K562 (cell line): ENCODE measurements at regions not wholly inside any gene's neighbourhood (a gene's known extent, or its start where the extent isn't known, plus 50 kb on each side); places are given as distances from the start of the nearest gene placed in this dataset.

Experiments
- ATAC-seq: fragments of 200-7000 bp; cut with Tn5 transposase; 3 replicates; pipeline ENCODE4 v1.9.1; 2020; ENCODE audit warnings: moderate library complexity
- BruUV-seq: library from RNA; stranded (reverse); fragments of 400-500 nt; replicated peaks from 2 replicates; lab custom pipeline; 2021; lab: Mats Ljungman, UMichigan
- CTCF ChIA-PET: fragments of 300-600 bp; formaldehyde crosslinking; extraction: SDS; loops from one replicate; lab custom pipeline; 2021; ENCODE audit warnings: low intra/inter-chr PET ratio; lab: Yijun Ruan, JAX
- POLR2A ChIA-PET: fragments of 300-600, 350-650 bp; sonication (Branson Sonifier 250); formaldehyde crosslinking; extraction: SDS; loops from one replicate; lab custom pipeline; 2021; ENCODE audit warnings: antibody characterized with exemption, inconsistent platforms; lab: Yijun Ruan, JAX
- DNase-seq, 4 experiments: peaks; one replicate each; pipeline versions ENCODE4 v3.0.0 to v3.0.0-alpha.2; 2011 to 2018; ENCODE audit warnings: low spot score in 3 of 4, mixed read lengths in 3 of 4; ENCODE audit errors: extremely low read depth in 1 of 4
- FAIRE-seq: peaks from 2 replicates; lab custom pipeline; 2011; peaks lifted over from hg19 to GRCh38; lab: Jason Lieb, UNC
- H2AFZ ChIP-seq: 2 replicates; pipeline ENCODE4 v1.6.0; 2011; ENCODE audit warnings: low read depth, low read length, control low read depth, inconsistent platforms
- H3K27ac ChIP-seq: fragments of 200-600 bp; 3 replicates; pipeline ENCODE4 v1.8.0; 2011; ENCODE audit warnings: low read depth, mild to moderate bottlenecking, control low read depth, inconsistent platforms, low read length, moderate library complexity, mixed read lengths; ENCODE audit errors: extremely low read depth
- H3K27me3 ChIP-seq, 2 experiments: fragments of 300-600 bp in 1 of 2; 2 replicates in 1 of 2; 3 replicates in 1 of 2; pipeline versions ENCODE4 v1.6.0 to v1.8.0; 2011; ENCODE audit warnings: inconsistent platforms in 2 of 2, low read length in 2 of 2, mild to moderate bottlenecking in 1 of 2, mixed read lengths in 1 of 2, moderate library complexity in 1 of 2; ENCODE audit not compliant: control insufficient read depth in 2 of 2, insufficient read depth in 2 of 2
- H3K36me3 ChIP-seq: fragments of 300-600 bp; 3 replicates; pipeline ENCODE4 v1.8.0; 2011; ENCODE audit warnings: mild to moderate bottlenecking, low read length, inconsistent platforms; ENCODE audit not compliant: control insufficient read depth, insufficient read depth
- H3K4me1 ChIP-seq, 2 experiments: fragments of 200-600 bp in 1 of 2; replicated peaks in 1 of 2; 2 replicates in 1 of 2; 3 replicates in 1 of 2; pipeline versions ENCODE4 v1.5.1 to v1.8.0; 2011; ENCODE audit warnings: inconsistent platforms in 2 of 2, low read length in 2 of 2, mild to moderate bottlenecking in 1 of 2, mixed read lengths in 1 of 2, moderate library complexity in 1 of 2; ENCODE audit not compliant: control insufficient read depth in 2 of 2, insufficient read depth in 2 of 2
- H3K4me2 ChIP-seq: 2 replicates; pipeline ENCODE4 v1.6.1; 2011; ENCODE audit warnings: low read length, control low read depth, inconsistent platforms, mixed read lengths; ENCODE audit not compliant: insufficient read depth
- H3K4me3 ChIP-seq: fragments of 200-600 bp; sonication (generic), shearing (Covaris generic); 2 replicates; pipeline ENCODE4 v1.5.1; 2016; ENCODE audit warnings: control low read depth, inconsistent platforms
- H3K79me2 ChIP-seq: fragments of 200-600 bp; 3 replicates; pipeline ENCODE4 v1.8.0; 2011; ENCODE audit warnings: low read length, inconsistent platforms; ENCODE audit not compliant: control insufficient read depth, insufficient read depth
- H3K9ac ChIP-seq, 2 experiments: 2 replicates each; pipeline versions ENCODE4 v1.6.0 to v1.6.1; 2011; ENCODE audit warnings: low read depth in 2 of 2, low read length in 2 of 2, control low read depth in 1 of 2, inconsistent platforms in 1 of 2, mild to moderate bottlenecking in 1 of 2, mixed read lengths in 1 of 2; ENCODE audit not compliant: insufficient read depth in 1 of 2
- H3K9me1 ChIP-seq: one replicate; pipeline ENCODE4 v1.6.0; 2011; ENCODE audit warnings: inconsistent platforms, mild to moderate bottlenecking, low read length, moderate library complexity; ENCODE audit not compliant: control insufficient read depth, insufficient read depth
- H3K9me3 ChIP-seq: replicated peaks from 2 replicates; pipeline ENCODE4 v1.5.1; 2011; ENCODE audit warnings: low read depth, low read length, inconsistent platforms; ENCODE audit not compliant: control insufficient read depth, insufficient read depth
- H4K20me1 ChIP-seq: replicated peaks from 2 replicates; pipeline ENCODE4 v1.6.1; 2011; ENCODE audit warnings: low read length, inconsistent platforms, mixed read lengths; ENCODE audit not compliant: control insufficient read depth, insufficient read depth
- C11orf30 ChIP-seq: fragments of 450-650 bp; IDR thresholded peaks from 2 replicates; pipeline ENCODE4 v1.6.1; 2016; ENCODE audit warnings: low read depth, mild to moderate bottlenecking
- CBX1 ChIP-seq: sonication (generic); IDR thresholded peaks from 2 replicates; pipeline ENCODE4 v1.6.1; 2016; ENCODE audit warnings: antibody characterized with exemption, low read depth, mild to moderate bottlenecking
- E2F3 ChIP-seq: fragments of 250-450 bp; sonication (Bioruptor Pico); IDR thresholded peaks from 2 replicates; pipeline ENCODE4 v1.4.0; 2020; ENCODE audit warnings: mild to moderate bottlenecking
- EP300 ChIP-seq: IDR thresholded peaks from 2 replicates; pipeline ENCODE4 v1.6.1; 2012; ENCODE audit warnings: low read length, improper control_type of control experiment
- HBP1 ChIP-seq: fragments of 450-650 bp; formaldehyde crosslinking; IDR thresholded peaks from 2 replicates; pipeline ENCODE4 v1.4.0; 2022; ENCODE audit warnings: missing genetic modification characterization
- HLTF ChIP-seq: fragments of 450-650 bp; IDR thresholded peaks from 2 replicates; pipeline ENCODE4 v1.6.1; 2016
- L3MBTL2 ChIP-seq: fragments of 450-650 bp; IDR thresholded peaks from 2 replicates; pipeline ENCODE4 v1.6.1; 2016; ENCODE audit warnings: mild to moderate bottlenecking, moderate library complexity
- LCOR ChIP-seq: sonication (generic); formaldehyde crosslinking; IDR thresholded peaks from 2 replicates; pipeline ENCODE4 v1.8.0; 2022; ENCODE audit warnings: mild to moderate bottlenecking, missing genetic modification reagents
- MAZ ChIP-seq, 2 experiments: fragments of 450-650 bp in 1 of 2; sonication (generic) in 1 of 2; formaldehyde crosslinking; IDR thresholded peaks in 1 of 2; conservative IDR thresholded peaks in 1 of 2; 2 replicates each; pipeline versions ENCODE4 v1.4.0 to v1.5.0; 2020; ENCODE audit warnings: mild to moderate bottlenecking in 1 of 2, missing genetic modification reagents in 1 of 2
- MXI1 ChIP-seq: IDR thresholded peaks from 2 replicates; pipeline ENCODE4 v1.6.1; 2011; ENCODE audit warnings: low read depth, mild to moderate bottlenecking, improper control_type of control experiment, low read length
- MYC ChIP-seq, 2 experiments: fragments of 250-450 bp in 1 of 2; sonication (Bioruptor Pico) in 1 of 2; IDR thresholded peaks; 2 replicates each; pipeline versions ENCODE4 v1.5.1 to v1.6.1; 2012 to 2021; ENCODE audit warnings: low read depth in 2 of 2, borderline replicate concordance in 1 of 2, improper control_type of control experiment in 1 of 2, low read length in 1 of 2, mild to moderate bottlenecking in 1 of 2, moderate library complexity in 1 of 2
- NRF1 ChIP-seq, 2 experiments: fragments of 450-650 bp; IDR thresholded peaks in 1 of 2; conservative IDR thresholded peaks in 1 of 2; 2 replicates each; pipeline ENCODE4 v1.6.1; 2014; ENCODE audit warnings: mild to moderate bottlenecking in 2 of 2
- RAD51 ChIP-seq: fragments of 450-650 bp; IDR thresholded peaks from 2 replicates; pipeline ENCODE4 v1.7.1; 2016; ENCODE audit warnings: low read depth, mild to moderate bottlenecking, borderline replicate concordance
- RFX7 ChIP-seq: fragments of 250-450 bp; sonication (Bioruptor Pico); IDR thresholded peaks from 2 replicates; pipeline ENCODE4 v1.5.1; 2021; ENCODE audit warnings: mild to moderate bottlenecking
- SMARCB1 ChIP-seq: IDR thresholded peaks from 2 replicates; pipeline ENCODE4 v1.6.1; 2011; ENCODE audit warnings: improper control_type of control experiment, low read depth; ENCODE audit not compliant: insufficient read length
- XRCC4 ChIP-seq: IDR thresholded peaks from one replicate; pipeline ENCODE4 v1.6.1; 2011; ENCODE audit not compliant: insufficient read depth, insufficient read length; ENCODE audit errors: extremely low read depth
- ZC3H4 ChIP-seq: sonication (generic); formaldehyde crosslinking; IDR thresholded peaks from 2 replicates; pipeline ENCODE4 v1.9.0; 2021; ENCODE audit warnings: missing genetic modification reagents, borderline replicate concordance
- ZNF24 ChIP-seq: fragments of 450-650 bp; IDR thresholded peaks from 2 replicates; pipeline ENCODE4 v1.6.1; 2016
- ZNF280B ChIP-seq: fragments of 250-450 bp; sonication (Bioruptor Pico); IDR thresholded peaks from 2 replicates; pipeline ENCODE4 v1.5.1; 2021; ENCODE audit warnings: mild to moderate bottlenecking
- WGBS: fragments of 100-300 bp; shearing (Covaris generic); methylation state at CpG from one replicate; pipeline ENCODE4 v1.1.6; 2016; ENCODE audit warnings: low coverage, mixed read lengths; ENCODE audit not compliant: insufficient coverage; ENCODE audit errors: missing lambda C conversion rate; 5-methylcytosine and 5-hydroxymethylcytosine counted together
- in situ Hi-C: fragments of 300-500 bp; cut with MboI; formaldehyde crosslinking; loops from 4 replicates; pipeline ENCODE4 v1.15.0; 2018; ENCODE audit warnings: inconsistent platforms, mixed read lengths
- intact Hi-C: fragments of 100-400 bp; cut with micrococcal nuclease; formaldehyde crosslinking; loops from 2 replicates; pipeline ENCODE4 v1.14.2; 2022
- TF ChIP-seq, protein P1 (sequence below), 2 experiments: IDR thresholded peaks; 2 replicates each; pipeline ENCODE4 v1.6.1; 2011; ENCODE audit warnings: borderline replicate concordance in 1 of 2, control low read depth in 1 of 2, low read depth in 1 of 2, low read length in 1 of 2, mild to moderate bottlenecking in 1 of 2, mixed read lengths in 1 of 2, moderate library complexity in 1 of 2; ENCODE audit not compliant: insufficient read depth in 1 of 2, insufficient read length in 1 of 2, poor library complexity in 1 of 2, severe bottlenecking in 1 of 2; ENCODE audit errors: extremely low read depth in 1 of 2

DNA sequence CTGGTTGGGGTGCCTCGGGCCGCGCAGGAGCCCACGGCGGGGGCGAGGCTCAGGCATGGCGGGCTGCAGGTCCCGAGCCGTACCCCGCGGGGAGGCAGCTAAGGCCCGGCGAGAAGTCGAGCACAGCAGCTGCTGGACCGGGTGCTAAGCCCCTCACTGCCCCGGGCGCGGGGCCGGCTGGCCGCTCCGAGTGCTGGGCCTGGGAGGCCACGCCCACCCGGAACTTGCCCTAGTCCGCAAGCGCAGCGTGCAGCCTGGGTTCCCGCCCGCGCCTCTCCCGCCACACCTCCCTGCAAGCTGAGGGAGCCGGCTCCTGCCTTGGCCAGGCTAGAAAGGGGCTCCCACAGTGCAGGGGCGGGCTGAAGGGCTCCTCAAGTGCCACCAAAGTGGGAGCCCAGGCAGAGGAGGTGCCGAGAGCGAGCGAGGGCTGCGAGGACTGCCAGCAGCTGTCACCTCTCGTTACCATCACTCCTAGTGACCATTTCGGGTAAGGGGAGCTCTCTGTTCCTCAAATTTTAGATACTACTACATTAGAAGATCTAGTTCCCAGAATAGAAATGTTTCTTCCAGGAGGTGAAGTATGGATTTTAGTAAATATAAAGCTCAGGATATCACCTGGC is 417.0 kb upstream of the AGTR1 start:
- Histone ChIP-seq H3K9me1 (no peaks in the 10 kb centered on the region), H3K4me3 (peak overlapping the region; percentile 27; the same call in 1 of the 2 replicates), H3K27me3 (no peaks in the 10 kb centered on the region), H2AFZ (peak overlapping the region; percentile 51; the same call in 1 of the 2 replicates), H3K36me3 (no peaks in the 10 kb centered on the region), H3K9me3 (no peaks in the 10 kb centered on the region), H3K9ac (no peak overlapping the region), H3K27ac (no peak overlapping the region), H4K20me1 (no peaks in the 10 kb centered on the region), H3K4me1 (no peaks in the 10 kb centered on the region), H3K4me2 (no peak overlapping the region), H3K79me2 (no peaks in the 10 kb centered on the region)
- WGBS = 2% methylated on average over 34 of the region's 38 CpGs
- ChIA-PET CTCF (no interaction called here), POLR2A (no interaction called here)
- in situ Hi-C loops = no loop called here
- peak in 3 of 4 experiments; percentile 2 to 37 (median 9) for DNase-seq
- intact Hi-C loops = no loop called here
- no TSS peak for BruUV-seq
- peak; percentile 89 for ATAC-seq
- no peak for FAIRE-seq
- TF ChIP-seq L3MBTL2 (peak; percentile 50; the same call in 1 of the 2 replicates), LCOR (CRISPR knock-in tag) (no peak), HBP1 (no peak), ZC3H4 (CRISPR knock-in tag) (no peak), RFX7 (CRISPR knock-in tag) (no peak), C11orf30 (no peak), MXI1 (no peak), E2F3 (CRISPR knock-in tag) (0 out of 2 replicates have a peak, but pooled peaks have one; percentile 78), SMARCB1 (no peak), MYC (IDR thresholded peaks at IDR 0.05; ENCODE audit: low read depth, low read length) (no peak), MYC (CRISPR knock-in tag; IDR thresholded peaks at IDR 0.05; ENCODE audit: borderline replicate concordance, low read depth) (no peak), CBX1 (no peak), NRF1 (conservative IDR thresholded peaks at IDR 0.05 in 1 of 2, IDR thresholded peaks at IDR 0.05 in 1 of 2) (peak; percentile 73 to 79), ZNF280B (CRISPR knock-in tag) (no peak), MAZ (CRISPR knock-in tag; conservative IDR thresholded peaks at IDR 0.05 in 1 of 2, IDR thresholded peaks at IDR 0.05 in 1 of 2) (0 out of 4 replicates have a peak, but pooled peaks of 1 of the 2 experiments have one; percentile 39), XRCC4 (no peak), RAD51 (no peak), EP300 (no peak), ZNF24 (no peak), HLTF (no peak)
- TF ChIP-seq, protein P1, sequence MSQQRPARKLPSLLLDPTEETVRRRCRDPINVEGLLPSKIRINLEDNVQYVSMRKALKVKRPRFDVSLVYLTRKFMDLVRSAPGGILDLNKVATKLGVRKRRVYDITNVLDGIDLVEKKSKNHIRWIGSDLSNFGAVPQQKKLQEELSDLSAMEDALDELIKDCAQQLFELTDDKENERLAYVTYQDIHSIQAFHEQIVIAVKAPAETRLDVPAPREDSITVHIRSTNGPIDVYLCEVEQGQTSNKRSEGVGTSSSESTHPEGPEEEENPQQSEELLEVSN (IDR thresholded peaks at IDR 0.05; ENCODE audit: borderline replicate concordance in 1 of 2, extremely low read depth in 1 of 2, insufficient read depth in 1 of 2, insufficient read length in 1 of 2, low read depth in 1 of 2, low read length in 1 of 2, poor library complexity in 1 of 2, severe bottlenecking in 1 of 2) = peak; percentile 22 to 80
